Neural cell (in vitro differentiated cells): ENCODE measurements at regions not wholly inside any gene's neighbourhood (a gene's known extent, or its start where the extent isn't known, plus 50 kb on each side); places are given as distances from the start of the nearest gene placed in this dataset.

ENCODE experiments used
- H2AFZ ChIP-seq: fragments of 200-600, 300-800 bp; sonication (generic), shearing (Covaris generic); 2 replicates; pipeline ENCODE4 v1.6.0; 2014; ENCODE audit warnings: low read depth, mild to moderate bottlenecking, antibody characterized with exemption, low read length, moderate library complexity
- H3F3A ChIP-seq: fragments of 200-600 bp; shearing (Covaris generic); 2 replicates; pipeline ENCODE4 v1.6.1; 2016; ENCODE audit warnings: mild to moderate bottlenecking, moderate library complexity, mixed read lengths, antibody characterized with exemption, low read length; ENCODE audit not compliant: insufficient read depth, poor library complexity, severe bottlenecking
- H3K27ac ChIP-seq: fragments of 200-600, 300-800 bp; sonication (generic), shearing (Covaris generic); 2 replicates; pipeline ENCODE4 v1.5.1; 2014; ENCODE audit warnings: mild to moderate bottlenecking, low read length, moderate library complexity
- H3K27me3 ChIP-seq: fragments of 300-800, 200-600 bp; sonication (generic), shearing (Covaris generic); 2 replicates; pipeline ENCODE4 v1.6.0; 2014; ENCODE audit warnings: mild to moderate bottlenecking, low read depth, low read length, moderate library complexity; ENCODE audit not compliant: insufficient read depth
- H3K36me3 ChIP-seq: fragments of 300-800, 200-600 bp; sonication (generic), shearing (Covaris generic); 2 replicates; pipeline ENCODE4 v1.5.1; 2014; ENCODE audit warnings: mild to moderate bottlenecking, antibody characterized with exemption, low read length, moderate library complexity; ENCODE audit not compliant: insufficient read depth
- H3K4me2 ChIP-seq: fragments of 300-800, 200-600 bp; sonication (generic), shearing (Covaris generic); 2 replicates; pipeline ENCODE4 v1.6.0; 2014; ENCODE audit warnings: mild to moderate bottlenecking, low read length
- H3K4me3 ChIP-seq: fragments of 300-800, 200-600 bp; sonication (generic), shearing (Covaris generic); 2 replicates; pipeline ENCODE4 v1.5.1; 2014; ENCODE audit warnings: mild to moderate bottlenecking, low read length, moderate library complexity
- H3K79me2 ChIP-seq: fragments of 200-600 bp; shearing (Covaris generic); replicated peaks from 2 replicates; pipeline ENCODE4 v1.6.0; 2014; ENCODE audit warnings: mild to moderate bottlenecking, low read length, moderate library complexity; ENCODE audit not compliant: insufficient read depth
- H3K9ac ChIP-seq: fragments of 300-800, 200-600 bp; sonication (generic), shearing (Covaris generic); 2 replicates; pipeline ENCODE4 v1.6.1; 2016; ENCODE audit warnings: mild to moderate bottlenecking, low read length, mixed read lengths
- H3K9me2 ChIP-seq: fragments of 200-600 bp; shearing (Covaris generic); 2 replicates; pipeline ENCODE4 v1.6.1; 2016; ENCODE audit warnings: mild to moderate bottlenecking, low read length, mixed read lengths; ENCODE audit not compliant: insufficient read depth
- H3K9me3 ChIP-seq: fragments of 200-600, 300-800 bp; sonication (generic), shearing (Covaris generic); 2 replicates; pipeline ENCODE4 v1.6.1; 2016; ENCODE audit warnings: mild to moderate bottlenecking, mixed run types, low read length, moderate library complexity, mixed read lengths
- H4K20me1 ChIP-seq: fragments of 200-600 bp; shearing (Covaris generic); 2 replicates; pipeline ENCODE4 v1.6.1; 2016; ENCODE audit warnings: mild to moderate bottlenecking, mixed run types; ENCODE audit not compliant: insufficient read depth
- CTCF ChIP-seq: fragments of 450-650 bp; IDR thresholded peaks from 2 replicates; pipeline ENCODE4 v1.5.1; 2014; ENCODE audit warnings: antibody characterized with exemption, mild to moderate bottlenecking, moderate library complexity; ENCODE audit not compliant: poor library complexity, severe bottlenecking
- EP300 ChIP-seq: fragments of 450-650 bp; conservative IDR thresholded peaks from 2 replicates; pipeline ENCODE4 v1.6.1; 2014; ENCODE audit warnings: antibody characterized with exemption, mild to moderate bottlenecking, moderate library complexity; ENCODE audit not compliant: poor library complexity, severe bottlenecking
- MXI1 ChIP-seq: fragments of 450-650 bp; conservative IDR thresholded peaks from 2 replicates; pipeline ENCODE4 v1.6.1; 2014; ENCODE audit warnings: antibody characterized with exemption, mild to moderate bottlenecking; ENCODE audit not compliant: poor library complexity, severe bottlenecking
- POLR2AphosphoS5 ChIP-seq: IDR thresholded peaks from 2 replicates; pipeline ENCODE4 v1.6.1; 2012
- REST ChIP-seq: IDR thresholded peaks from 2 replicates; pipeline ENCODE4 v1.6.1; 2012; ENCODE audit warnings: borderline replicate concordance
- SMC3 ChIP-seq: fragments of 450-650 bp; conservative IDR thresholded peaks from 2 replicates; pipeline ENCODE4 v1.6.1; 2014; ENCODE audit warnings: antibody characterized with exemption, mild to moderate bottlenecking, moderate library complexity; ENCODE audit not compliant: poor library complexity
- TAF1 ChIP-seq: IDR thresholded peaks from 2 replicates; pipeline ENCODE4 v1.6.1; 2012; ENCODE audit warnings: low read depth

GRCh38 chr9:31388660-31389059 lies 995.8 kb upstream of the ACO1 start:
- no peak overlapping the region for H3K4me3 ChIP-seq
- H4K20me1 ChIP-seq = no peaks in the 10 kb centered on the region
- no peak overlapping the region for H3K27ac ChIP-seq
- H3K36me3 ChIP-seq = no peaks in the 10 kb centered on the region
- H3K79me2 ChIP-seq = no peaks in the 10 kb centered on the region
- no peaks in the 10 kb centered on the region for H3K9me2 ChIP-seq
- H3K9ac ChIP-seq = no peak overlapping the region
- no peak overlapping the region for H2AFZ ChIP-seq
- H3K9me3 ChIP-seq = no peaks in the 10 kb centered on the region
- H3F3A ChIP-seq = peaks cover 8% of the 10 kb centered on the region
- no peak for TF ChIP-seq TAF1
- no peak for TF ChIP-seq REST
- TF ChIP-seq CTCF = no peak
- no peak for TF ChIP-seq POLR2AphosphoS5
- no peak for TF ChIP-seq SMC3
- TF ChIP-seq EP300 = no peak
- no peak for TF ChIP-seq MXI1
- H3K4me2 ChIP-seq = no peak overlapping the region
- no peaks in the 10 kb centered on the region for H3K27me3 ChIP-seq

- Histone ChIP-seq H3K4me3 (no peak overlapping the region), H3K27me3 (no peaks in the 10 kb centered on the region), H3K27ac (no peak overlapping the region), H3K79me2 (no peaks in the 10 kb centered on the region), H3K9me3 (no peaks in the 10 kb centered on the region), H4K20me1 (no peaks in the 10 kb centered on the region), H3K9me2 (no peaks in the 10 kb centered on the region), H3F3A (peaks cover 8% of the 10 kb centered on the region), H3K4me2 (no peak overlapping the region), H3K36me3 (no peaks in the 10 kb centered on the region), H2AFZ (no peak overlapping the region), H3K9ac (no peak overlapping the region)
- no peak for TF ChIP-seq CTCF
- TF ChIP-seq EP300 = no peak
Observed at GRCh38 chr9:31389075-31389474, 995.4 kb upstream of the ACO1 start.
